Gastrocnemius medialis (tissue), 4 donors: ENCODE measurements at regions not wholly inside any gene's neighbourhood (a gene's known extent, or its start where the extent isn't known, plus 50 kb on each side); places are given as distances from the start of the nearest gene placed in this dataset.

Experiments
- ATAC-seq, 2 donors: fragments of 150-250 bp; one replicate each; pipeline ENCODE4 v1.9.1; 2016
- DNase-seq, 2 donors: peaks; one replicate each; pipeline ENCODE4 v3.0.0-alpha.2; 2019
- H3K27ac ChIP-seq, 4 donors: fragments of 200-600 bp; sonication (generic); 1 replicate in 1 of 4; 2 replicates in 3 of 4; pipeline ENCODE4 v1.5.1; 2016 to 2018; ENCODE audit warnings: mild to moderate bottlenecking in 2 of 4, moderate library complexity in 1 of 4
- H3K27me3 ChIP-seq, 3 donors: fragments of 200-600 bp; sonication (generic) in 2 of 3; 1 replicate in 1 of 3; 2 replicates in 2 of 3; pipeline versions ENCODE4 v1.5.1 to v1.6.0; 2016 to 2019; ENCODE audit warnings: mild to moderate bottlenecking in 1 of 3, moderate library complexity in 1 of 3
- H3K36me3 ChIP-seq, 2 donors: fragments of 200-600 bp; sonication (generic) in 1 of 2; one replicate each; pipeline ENCODE4 v1.5.1; 2017 to 2018
- H3K4me1 ChIP-seq, 2 donors: fragments of 200-600 bp; sonication (generic) in 1 of 2; one replicate each; pipeline ENCODE4 v1.5.1; 2016 to 2017; ENCODE audit warnings: mild to moderate bottlenecking in 2 of 2
- H3K4me3 ChIP-seq, 4 donors: fragments of 200-600 bp; sonication (generic) in 3 of 4; 1 replicate in 1 of 4; 2 replicates in 3 of 4; pipeline ENCODE4 v1.5.1; 2016 to 2019; ENCODE audit warnings: mild to moderate bottlenecking in 2 of 4
- H3K9me3 ChIP-seq, 3 donors: fragments of 200-600 bp; sonication (generic) in 2 of 3; 1 replicate in 1 of 3; 2 replicates in 2 of 3; pipeline ENCODE4 v1.5.1; 2016 to 2019
- CTCF ChIP-seq, 5 experiments: fragments of 450-650 bp in 3 of 5; fragments of 200-600 bp in 2 of 5; sonication (generic) in 2 of 5; IDR thresholded peaks in 4 of 5; conservative IDR thresholded peaks in 1 of 5; 1 replicate in 4 of 5; 2 replicates in 1 of 5; pipeline ENCODE4 v1.5.1; 2016 to 2019; ENCODE audit warnings: antibody characterized with exemption in 5 of 5, mild to moderate bottlenecking in 3 of 5, moderate library complexity in 3 of 5
- POLR2A ChIP-seq, 2 donors: fragments of 450-650 bp; IDR thresholded peaks; one replicate each; pipeline ENCODE4 v1.6.1; 2017; ENCODE audit warnings: antibody characterized with exemption in 2 of 2, mild to moderate bottlenecking in 2 of 2, moderate library complexity in 2 of 2
- in situ Hi-C, 4 donors: fragments of 200-750 bp; cut with MboI; loops; one replicate each; pipeline versions ENCODE4 v1.15.0 to v1.8.0; 2017; ENCODE audit warnings: low sequenced_read_pairs in 4 of 4
- intact Hi-C: fragments of 100-400 bp; cut with DNase I; formaldehyde crosslinking; loops from one replicate; pipeline ENCODE4 v1.15.1; 2023; ENCODE audit warnings: low total_unique reads

GRCh38 chr7:41007351-41007751, 695.5 kb downstream of the INHBA start:
- intact Hi-C loops = no loop called here
- H3K36me3 ChIP-seq = no peaks in the 10 kb centered on the region
- H3K9me3 ChIP-seq = no peaks in the 10 kb centered on the region
- H3K4me3 ChIP-seq = no peak overlapping the region
- ATAC-seq = no peak
- H3K27ac ChIP-seq = no peak overlapping the region
- H3K27me3 ChIP-seq = no peaks in the 10 kb centered on the region
- TF ChIP-seq POLR2A (IDR thresholded peaks at IDR 0.05) (no peak), CTCF (IDR thresholded peaks at IDR 0.05 in 4 of 5, conservative IDR thresholded peaks at IDR 0.05 in 1 of 5) (no peak)
- in situ Hi-C loops = no loop called here
- peaks cover 0 to 4% of the 10 kb centered on the region in 2 donors for H3K4me1 ChIP-seq
- no peak for DNase-seq

GRCh38 chr7:41006306-41006995, 696.4 kb downstream of the INHBA start:
- DNase-seq (no peak), ATAC-seq (no peak)
- peaks cover 0 to 4% of the 10 kb centered on the region in 2 donors for H3K4me1 ChIP-seq
- H3K36me3 ChIP-seq = no peaks in the 10 kb centered on the region
- in situ Hi-C loops (no loop called here), intact Hi-C loops (no loop called here)
- no peak overlapping the region for H3K4me3 ChIP-seq
- H3K27me3 ChIP-seq = no peaks in the 10 kb centered on the region
- no peaks in the 10 kb centered on the region for H3K9me3 ChIP-seq
- no peak overlapping the region for H3K27ac ChIP-seq
- TF ChIP-seq POLR2A (IDR thresholded peaks at IDR 0.05) = no peak
- TF ChIP-seq CTCF (IDR thresholded peaks at IDR 0.05 in 4 of 5, conservative IDR thresholded peaks at IDR 0.05 in 1 of 5) = no peak

GRCh38 chr7:41005374-41005901, 697.5 kb downstream of the INHBA start:
- H3K27ac ChIP-seq = no peak overlapping the region
- ATAC-seq (peak; percentile 39 to 58), DNase-seq (peak in 1 of 2 donors; percentile 57)
- H3K4me1 ChIP-seq = peaks cover 0 to 4% of the 10 kb centered on the region in 2 donors
- no peaks in the 10 kb centered on the region for H3K9me3 ChIP-seq
- TF ChIP-seq CTCF (IDR thresholded peaks at IDR 0.05 in 4 of 5, conservative IDR thresholded peaks at IDR 0.05 in 1 of 5) = no peak
- TF ChIP-seq POLR2A (IDR thresholded peaks at IDR 0.05) = no peak
- in situ Hi-C loops = no loop called here
- intact Hi-C loops = no loop called here
- no peak overlapping the region for H3K4me3 ChIP-seq
- H3K27me3 ChIP-seq = no peaks in the 10 kb centered on the region
- no peaks in the 10 kb centered on the region for H3K36me3 ChIP-seq

GRCh38 chr7:41003977-41004376, 698.9 kb downstream of the INHBA start:
- no peak overlapping the region for H3K27ac ChIP-seq
- TF ChIP-seq POLR2A (IDR thresholded peaks at IDR 0.05) (no peak), CTCF (IDR thresholded peaks at IDR 0.05 in 4 of 5, conservative IDR thresholded peaks at IDR 0.05 in 1 of 5) (no peak)
- no peaks in the 10 kb centered on the region for H3K27me3 ChIP-seq
- in situ Hi-C loops (no loop called here), intact Hi-C loops (no loop called here)
- H3K4me1 ChIP-seq = peaks cover 0 to 4% of the 10 kb centered on the region in 2 donors
- no peak overlapping the region for H3K4me3 ChIP-seq
- ATAC-seq (no peak), DNase-seq (no peak)
- no peaks in the 10 kb centered on the region for H3K9me3 ChIP-seq
- no peaks in the 10 kb centered on the region for H3K36me3 ChIP-seq

GRCh38 chr7:41003611-41003940, 699.3 kb downstream of the INHBA start:
- no peak for DNase-seq
- in situ Hi-C loops = no loop called here
- no peaks in the 10 kb centered on the region for H3K36me3 ChIP-seq
- no peak overlapping the region for H3K27ac ChIP-seq
- no peaks in the 10 kb centered on the region for H3K9me3 ChIP-seq
- peaks cover 0 to 4% of the 10 kb centered on the region in 2 donors for H3K4me1 ChIP-seq
- intact Hi-C loops = no loop called here
- no peak overlapping the region for H3K4me3 ChIP-seq
- ATAC-seq = no peak
- no peaks in the 10 kb centered on the region for H3K27me3 ChIP-seq
- TF ChIP-seq CTCF (IDR thresholded peaks at IDR 0.05 in 4 of 5, conservative IDR thresholded peaks at IDR 0.05 in 1 of 5) = no peak
- no peak for TF ChIP-seq POLR2A (IDR thresholded peaks at IDR 0.05)
